Endothelial cell of umbilical vein (primary cell): ENCODE measurements at regions not wholly inside any gene's neighbourhood (a gene's known extent, or its start where the extent isn't known, plus 50 kb on each side); places are given as distances from the start of the nearest gene placed in this dataset.

Source experiments
- BruUV-seq: library from RNA; stranded (reverse); fragments of 400-500 nt; replicated peaks from 2 replicates; lab custom pipeline; 2021; lab: Mats Ljungman, UMichigan
- CTCF ChIA-PET: fragments of 300-600, 350-600 bp; sonication (Branson Sonifier 250); formaldehyde crosslinking; loops from one replicate; lab custom pipeline; 2021; ENCODE audit warnings: antibody characterized with exemption, inconsistent platforms; lab: Charles Lee
- POLR2A ChIA-PET: fragments of 300-600, 350-600 bp; sonication (Branson Sonifier 250); formaldehyde crosslinking; loops from one replicate; lab custom pipeline; 2021; ENCODE audit warnings: antibody characterized with exemption, inconsistent platforms; lab: Charles Lee
- DNase-seq: peaks from one replicate; pipeline ENCODE4 v3.0.0-alpha.2; 2011; ENCODE audit warnings: low read depth, low spot score
- FAIRE-seq: peaks from 2 replicates; lab custom pipeline; 2011; peaks lifted over from hg19 to GRCh38; lab: Jason Lieb, UNC
- H2AFZ ChIP-seq: 2 replicates; pipeline ENCODE4 v1.6.0; 2012; ENCODE audit warnings: low read depth, low read length, control low read depth, inconsistent platforms
- H3K27ac ChIP-seq: 2 replicates; pipeline ENCODE4 v1.5.1; 2011; ENCODE audit warnings: low read depth, mild to moderate bottlenecking, control low read depth, low read length, moderate library complexity; ENCODE audit not compliant: insufficient read depth
- H3K27me3 ChIP-seq, 2 experiments: 2 replicates each; pipeline versions ENCODE4 v1.6.0 to v1.6.1; 2011; ENCODE audit warnings: low read length in 2 of 2, mixed read lengths in 1 of 2; ENCODE audit not compliant: control insufficient read depth in 2 of 2, insufficient read depth in 2 of 2
- H3K36me3 ChIP-seq, 2 experiments: 2 replicates in 1 of 2; 3 replicates in 1 of 2; pipeline ENCODE4 v1.5.1; 2011; ENCODE audit warnings: low read length in 2 of 2, mild to moderate bottlenecking in 1 of 2, moderate library complexity in 1 of 2; ENCODE audit not compliant: control insufficient read depth in 2 of 2, insufficient read depth in 2 of 2; ENCODE audit errors: extremely low read depth in 1 of 2
- H3K4me1 ChIP-seq: 3 replicates; pipeline ENCODE4 v1.5.1; 2011; ENCODE audit warnings: mild to moderate bottlenecking, low read length; ENCODE audit not compliant: control insufficient read depth, insufficient read depth; ENCODE audit errors: extremely low read depth
- H3K4me2 ChIP-seq: 2 replicates; pipeline ENCODE4 v1.6.1; 2011; ENCODE audit warnings: low read length, control low read depth, mixed read lengths; ENCODE audit not compliant: insufficient read depth
- H3K4me3 ChIP-seq, 3 experiments: fragments of 200-600 bp in 1 of 3; sonication (generic), shearing (Covaris generic) in 1 of 3; replicated peaks in 1 of 3; 2 replicates each; pipeline ENCODE4 v1.5.1; 2011 to 2016; ENCODE audit warnings: control low read depth in 3 of 3, low read length in 3 of 3, mild to moderate bottlenecking in 2 of 3, inconsistent platforms in 1 of 3, low read depth in 1 of 3, moderate library complexity in 1 of 3; ENCODE audit not compliant: insufficient read depth in 1 of 3
- H3K79me2 ChIP-seq: 2 replicates; pipeline ENCODE4 v1.6.0; 2012; ENCODE audit warnings: low read length, inconsistent platforms; ENCODE audit not compliant: control insufficient read depth, insufficient read depth
- H3K9ac ChIP-seq: replicated peaks from 2 replicates; pipeline ENCODE3; 2011; ENCODE audit warnings: low read length, control low read depth; ENCODE audit not compliant: insufficient read depth; ENCODE audit errors: extremely low read depth
- H3K9me1 ChIP-seq: replicated peaks from 3 replicates; pipeline ENCODE4 v1.6.0; 2011; ENCODE audit warnings: mild to moderate bottlenecking, low read length; ENCODE audit not compliant: control insufficient read depth, insufficient read depth; ENCODE audit errors: extremely low read depth
- H3K9me3 ChIP-seq: replicated peaks from 2 replicates; pipeline ENCODE4 v1.5.1; 2012; ENCODE audit warnings: low read length, inconsistent platforms; ENCODE audit not compliant: control insufficient read depth, insufficient read depth
- H4K20me1 ChIP-seq: replicated peaks from 2 replicates; pipeline ENCODE3; 2011; ENCODE audit warnings: mild to moderate bottlenecking, low read length; ENCODE audit not compliant: control insufficient read depth, insufficient read depth; ENCODE audit errors: extremely low read depth
- EZH2 ChIP-seq: IDR thresholded peaks from 2 replicates; pipeline ENCODE4 v1.6.1; 2012; ENCODE audit warnings: borderline replicate concordance, low read depth, mild to moderate bottlenecking, moderate library complexity, low read length, inconsistent platforms; ENCODE audit not compliant: severe bottlenecking
- FOS ChIP-seq: IDR thresholded peaks from 2 replicates; pipeline ENCODE4 v1.6.1; 2011; ENCODE audit warnings: mild to moderate bottlenecking, low read length, moderate library complexity, borderline replicate concordance; ENCODE audit not compliant: insufficient read depth
- GATA2 ChIP-seq: IDR thresholded peaks from 2 replicates; pipeline ENCODE4 v1.7.0; 2011; ENCODE audit warnings: low read depth, mild to moderate bottlenecking, moderate library complexity, mixed read lengths, low read length; ENCODE audit not compliant: insufficient read length, insufficient read depth
- JUN ChIP-seq: IDR thresholded peaks from 2 replicates; pipeline ENCODE4 v1.6.1; 2011; ENCODE audit warnings: borderline replicate concordance, low read depth; ENCODE audit not compliant: insufficient read length, insufficient read depth
- MAX ChIP-seq: IDR thresholded peaks from 2 replicates; pipeline ENCODE4 v1.6.1; 2011; ENCODE audit not compliant: insufficient read depth, insufficient read length
- MYC ChIP-seq: IDR thresholded peaks from one replicate; pipeline ENCODE4 v1.6.1; 2011; ENCODE audit warnings: mild to moderate bottlenecking, low read depth, low read length
- POLR2A ChIP-seq: IDR thresholded peaks from 2 replicates; pipeline ENCODE4 v1.6.1; 2012; ENCODE audit warnings: low read depth, mild to moderate bottlenecking, control low read depth, low read length
- POLR2AphosphoS5 ChIP-seq: IDR thresholded peaks from 2 replicates; pipeline ENCODE4 v1.6.1; 2012; ENCODE audit warnings: low read depth, mild to moderate bottlenecking, control low read depth, low read length, moderate library complexity; ENCODE audit not compliant: insufficient read depth
- dilution Hi-C: fragments of 300-500 bp; cut with MboI; formaldehyde crosslinking; loops from one replicate; pipeline ENCODE4 v1.15.0; 2019; ENCODE audit warnings: low sequenced_read_pairs; ENCODE audit not compliant: extremely low pct_ligation_motif_present
- intact Hi-C: fragments of 100-400 bp; cut with micrococcal nuclease; formaldehyde crosslinking; loops from one replicate; pipeline ENCODE4 v1.10.0; 2022
- TF ChIP-seq, protein P1 (sequence below), 2 donors: IDR thresholded peaks; 1 replicate in 1 of 2; 2 replicates in 1 of 2; pipeline ENCODE4 v1.5.1; 2011; ENCODE audit warnings: low read length in 2 of 2, mild to moderate bottlenecking in 2 of 2, moderate library complexity in 2 of 2, control low read depth in 1 of 2, inconsistent platforms in 1 of 2, low read depth in 1 of 2; ENCODE audit not compliant: insufficient read depth in 1 of 2; ENCODE audit errors: extremely low read depth in 1 of 2

- DNase-seq, result no peak
- dilution Hi-C loops, result no loop called here
- Histone ChIP-seq H3K79me2 (no peaks in the 10 kb centered on the region), H3K36me3 (no peaks in the 10 kb centered on the region), H3K4me2 (no peak overlapping the region), H3K9me1 (no peaks in the 10 kb centered on the region), H3K4me1 (no peaks in the 10 kb centered on the region), H3K27ac (no peak overlapping the region), H3K9ac (no peak overlapping the region), H3K27me3 (no peaks in the 10 kb centered on the region), H3K9me3 (no peaks in the 10 kb centered on the region), H4K20me1 (no peaks in the 10 kb centered on the region), H3K4me3 (no peak overlapping the region), H2AFZ (no peak overlapping the region)
- ChIA-PET CTCF (interaction anchor here (2.0 kb wide), 1 partner anchor 22 kb away, joined by 5 read pairs; no protein-coding TSS in a partner anchor), POLR2A (no interaction called here)
- FAIRE-seq, result no peak
- intact Hi-C loops, result no loop called here
- BruUV-seq, result no TSS peak
- TF ChIP-seq EZH2, result no peak
- TF ChIP-seq POLR2A, result no peak
- no peak for TF ChIP-seq MAX
- no peak for TF ChIP-seq POLR2AphosphoS5
- no peak for TF ChIP-seq GATA2
- TF ChIP-seq, protein P1, sequence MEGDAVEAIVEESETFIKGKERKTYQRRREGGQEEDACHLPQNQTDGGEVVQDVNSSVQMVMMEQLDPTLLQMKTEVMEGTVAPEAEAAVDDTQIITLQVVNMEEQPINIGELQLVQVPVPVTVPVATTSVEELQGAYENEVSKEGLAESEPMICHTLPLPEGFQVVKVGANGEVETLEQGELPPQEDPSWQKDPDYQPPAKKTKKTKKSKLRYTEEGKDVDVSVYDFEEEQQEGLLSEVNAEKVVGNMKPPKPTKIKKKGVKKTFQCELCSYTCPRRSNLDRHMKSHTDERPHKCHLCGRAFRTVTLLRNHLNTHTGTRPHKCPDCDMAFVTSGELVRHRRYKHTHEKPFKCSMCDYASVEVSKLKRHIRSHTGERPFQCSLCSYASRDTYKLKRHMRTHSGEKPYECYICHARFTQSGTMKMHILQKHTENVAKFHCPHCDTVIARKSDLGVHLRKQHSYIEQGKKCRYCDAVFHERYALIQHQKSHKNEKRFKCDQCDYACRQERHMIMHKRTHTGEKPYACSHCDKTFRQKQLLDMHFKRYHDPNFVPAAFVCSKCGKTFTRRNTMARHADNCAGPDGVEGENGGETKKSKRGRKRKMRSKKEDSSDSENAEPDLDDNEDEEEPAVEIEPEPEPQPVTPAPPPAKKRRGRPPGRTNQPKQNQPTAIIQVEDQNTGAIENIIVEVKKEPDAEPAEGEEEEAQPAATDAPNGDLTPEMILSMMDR (IDR thresholded peaks at IDR 0.05; ENCODE audit: extremely low read depth in 1 of 2, insufficient read depth in 1 of 2, low read depth in 1 of 2, low read length in 2 of 2), result no peak
- TF ChIP-seq MYC, result no peak
- no peak for TF ChIP-seq JUN
- no peak for TF ChIP-seq FOS
Observed at GRCh38 chr10:21100190-21100589, 203.1 kb upstream of the NEBL start.
